Endothelial cell of umbilical vein (primary cell): ENCODE measurements at regions not wholly inside any gene's neighbourhood (a gene's known extent, or its start where the extent isn't known, plus 50 kb on each side); places are given as distances from the start of the nearest gene placed in this dataset.

Experiments
- BruUV-seq: library from RNA; stranded (reverse); fragments of 400-500 nt; replicated peaks from 2 replicates; lab custom pipeline; 2021; lab: Mats Ljungman, UMichigan
- CTCF ChIA-PET: fragments of 300-600, 350-600 bp; sonication (Branson Sonifier 250); formaldehyde crosslinking; loops from one replicate; lab custom pipeline; 2021; ENCODE audit warnings: antibody characterized with exemption, inconsistent platforms; lab: Charles Lee
- POLR2A ChIA-PET: fragments of 300-600, 350-600 bp; sonication (Branson Sonifier 250); formaldehyde crosslinking; loops from one replicate; lab custom pipeline; 2021; ENCODE audit warnings: antibody characterized with exemption, inconsistent platforms; lab: Charles Lee
- DNase-seq: peaks from one replicate; pipeline ENCODE4 v3.0.0-alpha.2; 2011; ENCODE audit warnings: low read depth, low spot score
- FAIRE-seq: peaks from 2 replicates; lab custom pipeline; 2011; peaks lifted over from hg19 to GRCh38; lab: Jason Lieb, UNC
- H2AFZ ChIP-seq: 2 replicates; pipeline ENCODE4 v1.6.0; 2012; ENCODE audit warnings: low read depth, low read length, control low read depth, inconsistent platforms
- H3K27ac ChIP-seq: 2 replicates; pipeline ENCODE4 v1.5.1; 2011; ENCODE audit warnings: low read depth, mild to moderate bottlenecking, control low read depth, low read length, moderate library complexity; ENCODE audit not compliant: insufficient read depth
- H3K27me3 ChIP-seq, 2 experiments: 2 replicates each; pipeline versions ENCODE4 v1.6.0 to v1.6.1; 2011; ENCODE audit warnings: low read length in 2 of 2, mixed read lengths in 1 of 2; ENCODE audit not compliant: control insufficient read depth in 2 of 2, insufficient read depth in 2 of 2
- H3K36me3 ChIP-seq, 2 experiments: 2 replicates in 1 of 2; 3 replicates in 1 of 2; pipeline ENCODE4 v1.5.1; 2011; ENCODE audit warnings: low read length in 2 of 2, mild to moderate bottlenecking in 1 of 2, moderate library complexity in 1 of 2; ENCODE audit not compliant: control insufficient read depth in 2 of 2, insufficient read depth in 2 of 2; ENCODE audit errors: extremely low read depth in 1 of 2
- H3K4me1 ChIP-seq: 3 replicates; pipeline ENCODE4 v1.5.1; 2011; ENCODE audit warnings: mild to moderate bottlenecking, low read length; ENCODE audit not compliant: control insufficient read depth, insufficient read depth; ENCODE audit errors: extremely low read depth
- H3K4me2 ChIP-seq: 2 replicates; pipeline ENCODE4 v1.6.1; 2011; ENCODE audit warnings: low read length, control low read depth, mixed read lengths; ENCODE audit not compliant: insufficient read depth
- H3K4me3 ChIP-seq, 3 experiments: fragments of 200-600 bp in 1 of 3; sonication (generic), shearing (Covaris generic) in 1 of 3; replicated peaks in 1 of 3; 2 replicates each; pipeline ENCODE4 v1.5.1; 2011 to 2016; ENCODE audit warnings: control low read depth in 3 of 3, low read length in 3 of 3, mild to moderate bottlenecking in 2 of 3, inconsistent platforms in 1 of 3, low read depth in 1 of 3, moderate library complexity in 1 of 3; ENCODE audit not compliant: insufficient read depth in 1 of 3
- H3K79me2 ChIP-seq: 2 replicates; pipeline ENCODE4 v1.6.0; 2012; ENCODE audit warnings: low read length, inconsistent platforms; ENCODE audit not compliant: control insufficient read depth, insufficient read depth
- H3K9ac ChIP-seq: replicated peaks from 2 replicates; pipeline ENCODE3; 2011; ENCODE audit warnings: low read length, control low read depth; ENCODE audit not compliant: insufficient read depth; ENCODE audit errors: extremely low read depth
- H3K9me1 ChIP-seq: replicated peaks from 3 replicates; pipeline ENCODE4 v1.6.0; 2011; ENCODE audit warnings: mild to moderate bottlenecking, low read length; ENCODE audit not compliant: control insufficient read depth, insufficient read depth; ENCODE audit errors: extremely low read depth
- H3K9me3 ChIP-seq: replicated peaks from 2 replicates; pipeline ENCODE4 v1.5.1; 2012; ENCODE audit warnings: low read length, inconsistent platforms; ENCODE audit not compliant: control insufficient read depth, insufficient read depth
- H4K20me1 ChIP-seq: replicated peaks from 2 replicates; pipeline ENCODE3; 2011; ENCODE audit warnings: mild to moderate bottlenecking, low read length; ENCODE audit not compliant: control insufficient read depth, insufficient read depth; ENCODE audit errors: extremely low read depth
- CTCF ChIP-seq, 2 donors: IDR thresholded peaks; 1 replicate in 1 of 2; 2 replicates in 1 of 2; pipeline ENCODE4 v1.5.1; 2011; ENCODE audit warnings: low read length in 2 of 2, mild to moderate bottlenecking in 2 of 2, moderate library complexity in 2 of 2, control low read depth in 1 of 2, inconsistent platforms in 1 of 2, low read depth in 1 of 2; ENCODE audit not compliant: insufficient read depth in 1 of 2; ENCODE audit errors: extremely low read depth in 1 of 2
- EZH2 ChIP-seq: IDR thresholded peaks from 2 replicates; pipeline ENCODE4 v1.6.1; 2012; ENCODE audit warnings: borderline replicate concordance, low read depth, mild to moderate bottlenecking, moderate library complexity, low read length, inconsistent platforms; ENCODE audit not compliant: severe bottlenecking
- FOS ChIP-seq: IDR thresholded peaks from 2 replicates; pipeline ENCODE4 v1.6.1; 2011; ENCODE audit warnings: mild to moderate bottlenecking, low read length, moderate library complexity, borderline replicate concordance; ENCODE audit not compliant: insufficient read depth
- GATA2 ChIP-seq: IDR thresholded peaks from 2 replicates; pipeline ENCODE4 v1.7.0; 2011; ENCODE audit warnings: low read depth, mild to moderate bottlenecking, moderate library complexity, mixed read lengths, low read length; ENCODE audit not compliant: insufficient read length, insufficient read depth
- JUN ChIP-seq: IDR thresholded peaks from 2 replicates; pipeline ENCODE4 v1.6.1; 2011; ENCODE audit warnings: borderline replicate concordance, low read depth; ENCODE audit not compliant: insufficient read length, insufficient read depth
- MAX ChIP-seq: IDR thresholded peaks from 2 replicates; pipeline ENCODE4 v1.6.1; 2011; ENCODE audit not compliant: insufficient read depth, insufficient read length
- MYC ChIP-seq: IDR thresholded peaks from one replicate; pipeline ENCODE4 v1.6.1; 2011; ENCODE audit warnings: mild to moderate bottlenecking, low read depth, low read length
- POLR2A ChIP-seq: IDR thresholded peaks from 2 replicates; pipeline ENCODE4 v1.6.1; 2012; ENCODE audit warnings: low read depth, mild to moderate bottlenecking, control low read depth, low read length
- POLR2AphosphoS5 ChIP-seq: IDR thresholded peaks from 2 replicates; pipeline ENCODE4 v1.6.1; 2012; ENCODE audit warnings: low read depth, mild to moderate bottlenecking, control low read depth, low read length, moderate library complexity; ENCODE audit not compliant: insufficient read depth
- dilution Hi-C: fragments of 300-500 bp; cut with MboI; formaldehyde crosslinking; loops from one replicate; pipeline ENCODE4 v1.15.0; 2019; ENCODE audit warnings: low sequenced_read_pairs; ENCODE audit not compliant: extremely low pct_ligation_motif_present
- intact Hi-C: fragments of 100-400 bp; cut with micrococcal nuclease; formaldehyde crosslinking; loops from one replicate; pipeline ENCODE4 v1.10.0; 2022

DNA sequence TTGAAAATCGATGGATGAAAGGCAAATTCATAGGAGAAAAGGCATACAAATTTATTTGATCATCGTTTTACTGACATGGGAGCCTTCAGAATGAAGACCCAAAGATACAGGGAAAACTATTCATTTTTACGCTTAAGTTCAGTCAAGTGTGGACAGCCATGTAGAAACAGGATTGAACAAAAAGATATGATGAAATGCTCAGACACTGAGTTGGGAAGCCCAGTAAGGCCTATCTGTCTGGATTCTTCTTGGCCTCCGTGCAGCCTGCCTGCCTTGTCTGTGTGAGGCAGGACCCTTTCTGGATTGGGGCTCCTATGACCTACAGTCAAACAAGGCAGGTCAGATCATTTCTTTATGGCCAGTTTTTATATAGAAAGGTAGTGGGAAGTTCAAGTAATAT is 203.8 kb upstream of the MYL2 start:
- no peaks in the 10 kb centered on the region for H3K9me1 ChIP-seq
- no peaks in the 10 kb centered on the region for H3K4me1 ChIP-seq
- CTCF ChIA-PET: no interaction called here
- no peak overlapping the region for H3K4me2 ChIP-seq
- intact Hi-C loops: no loop called here
- H3K36me3 ChIP-seq: no peaks in the 10 kb centered on the region
- H3K9ac ChIP-seq: no peak overlapping the region
- DNase-seq (no peak), FAIRE-seq (no peak)
- POLR2A ChIA-PET: no interaction called here
- no peaks in the 10 kb centered on the region for H3K9me3 ChIP-seq
- H3K79me2 ChIP-seq: no peaks in the 10 kb centered on the region
- H3K4me3 ChIP-seq: no peak overlapping the region
- no TSS peak for BruUV-seq
- dilution Hi-C loops: no loop called here
- no peak overlapping the region for H3K27ac ChIP-seq
- H3K27me3 ChIP-seq: peaks cover 0 to 3% of the 10 kb centered on the region in 2 experiments
- TF ChIP-seq GATA2: no peak
- H4K20me1 ChIP-seq: no peaks in the 10 kb centered on the region
- H2AFZ ChIP-seq: no peak overlapping the region

DNA sequence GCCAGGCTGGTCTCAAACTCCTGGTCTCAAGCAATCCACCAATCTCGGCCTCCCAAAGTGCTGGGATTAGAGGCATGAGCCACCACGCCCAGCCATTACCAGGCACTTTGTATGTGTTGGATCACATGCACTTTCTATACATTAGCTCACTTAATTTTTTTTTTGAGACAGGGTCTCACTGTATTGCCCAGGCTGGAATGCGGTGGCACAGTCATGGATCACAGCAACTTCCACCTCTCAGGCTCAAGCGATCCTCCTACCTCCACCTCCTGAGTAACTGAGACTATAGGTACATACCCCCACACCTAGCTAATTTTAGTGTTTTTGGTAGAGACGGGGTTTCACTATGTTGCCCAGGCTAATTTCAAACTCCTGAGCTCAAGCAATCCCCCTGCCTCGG is 203.0 kb upstream of the MYL2 start:
- no peak overlapping the region for H3K4me2 ChIP-seq
- FAIRE-seq: no peak
- peaks cover 0 to 3% of the 10 kb centered on the region in 2 experiments for H3K27me3 ChIP-seq
- intact Hi-C loops (no loop called here), dilution Hi-C loops (no loop called here)
- ChIA-PET CTCF (no interaction called here), POLR2A (no interaction called here)
- H3K4me3 ChIP-seq: no peak overlapping the region
- no peak for TF ChIP-seq MYC
- no peak for TF ChIP-seq JUN
- TF ChIP-seq FOS: no peak
- TF ChIP-seq EZH2: no peak
- no peak for TF ChIP-seq POLR2A
- TF ChIP-seq POLR2AphosphoS5: no peak
- no peak for TF ChIP-seq GATA2
- TF ChIP-seq MAX: no peak
- TF ChIP-seq CTCF (IDR thresholded peaks at IDR 0.05; ENCODE audit: extremely low read depth in 1 of 2, insufficient read depth in 1 of 2, low read depth in 1 of 2, low read length in 2 of 2): no peak
- H4K20me1 ChIP-seq: no peaks in the 10 kb centered on the region
- H3K79me2 ChIP-seq: no peaks in the 10 kb centered on the region
- H3K27ac ChIP-seq: no peak overlapping the region
- no peak for DNase-seq
- no peaks in the 10 kb centered on the region for H3K9me1 ChIP-seq
- H3K36me3 ChIP-seq: no peaks in the 10 kb centered on the region
- H3K9me3 ChIP-seq: no peaks in the 10 kb centered on the region
- no peak overlapping the region for H2AFZ ChIP-seq
- H3K9ac ChIP-seq: no peak overlapping the region
- BruUV-seq: no TSS peak
- H3K4me1 ChIP-seq: no peaks in the 10 kb centered on the region
